RWPE2 (cell line): ENCODE measurements at regions not wholly inside any gene's neighbourhood (a gene's known extent, or its start where the extent isn't known, plus 50 kb on each side); places are given as distances from the start of the nearest gene placed in this dataset.

ENCODE experiments used
- ATAC-seq: fragments of 200-7000 bp; cut with Tn5 transposase; 3 replicates; pipeline ENCODE4 v1.9.1; 2021; ENCODE audit warnings: low read depth
- DNase-seq: peaks from one replicate; pipeline ENCODE4 v3.0.0-alpha.2; 2020; ENCODE audit warnings: low spot score
- H3K27ac ChIP-seq: fragments of 450-650 bp; 2 replicates; pipeline ENCODE4 v1.5.1; 2017; ENCODE audit warnings: mild to moderate bottlenecking; ENCODE audit not compliant: poor library complexity, severe bottlenecking
- H3K27me3 ChIP-seq: fragments of 250-450 bp; sonication (Bioruptor Pico); 2 replicates; pipeline ENCODE4 v1.5.1; 2021; ENCODE audit warnings: mild to moderate bottlenecking, moderate library complexity; ENCODE audit not compliant: insufficient read depth, poor library complexity, severe bottlenecking
- H3K36me3 ChIP-seq: fragments of 250-450 bp; sonication (Bioruptor Pico); 2 replicates; pipeline ENCODE4 v1.5.1; 2020; ENCODE audit warnings: low read depth, mild to moderate bottlenecking, moderate library complexity
- H3K4me1 ChIP-seq: fragments of 250-450 bp; sonication (Bioruptor Pico); 2 replicates; pipeline ENCODE4 v1.5.1; 2021; ENCODE audit warnings: mild to moderate bottlenecking, moderate library complexity; ENCODE audit not compliant: insufficient read depth, poor library complexity, severe bottlenecking
- H3K4me3 ChIP-seq: fragments of 250-450 bp; sonication (Bioruptor Pico); 2 replicates; pipeline ENCODE4 v1.5.1; 2021; ENCODE audit warnings: mild to moderate bottlenecking, moderate library complexity; ENCODE audit not compliant: severe bottlenecking
- H3K9me3 ChIP-seq: fragments of 250-450 bp; sonication (Bioruptor Pico); 2 replicates; pipeline ENCODE4 v1.5.1; 2021; ENCODE audit warnings: mild to moderate bottlenecking, moderate library complexity; ENCODE audit not compliant: severe bottlenecking
- TF ChIP-seq, protein P1 (sequence below): fragments of 450-650 bp; IDR thresholded peaks from one replicate; pipeline ENCODE4 v1.5.1; 2017; ENCODE audit warnings: mild to moderate bottlenecking, moderate library complexity; ENCODE audit not compliant: poor library complexity, severe bottlenecking

DNA sequence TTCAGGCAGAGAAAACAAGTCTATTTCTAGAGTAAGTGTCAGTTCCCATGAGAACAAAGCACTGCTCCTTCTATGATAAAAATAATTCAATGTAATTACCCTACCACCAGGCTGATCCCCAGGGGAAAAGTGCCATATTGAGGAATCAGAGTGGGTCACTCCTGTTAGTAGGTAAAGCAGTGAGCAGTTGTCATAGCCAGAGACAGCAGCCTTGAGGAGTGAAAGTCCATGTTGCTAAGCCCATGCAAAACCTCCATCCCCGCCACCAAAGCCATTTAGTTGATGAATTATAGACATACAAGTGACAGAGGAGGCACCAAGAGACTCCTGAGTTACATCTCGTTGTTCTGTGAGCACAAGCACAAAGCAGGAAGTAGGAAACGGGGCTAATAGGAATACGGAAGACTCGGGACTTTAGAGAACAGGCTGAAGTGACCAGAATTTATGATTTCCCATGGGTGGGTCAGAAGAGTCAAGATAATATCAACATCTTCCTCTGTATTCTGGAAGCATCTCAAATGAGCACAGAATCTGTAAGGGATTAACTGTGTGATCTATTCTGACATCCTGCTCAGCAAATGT is 197.9 kb downstream of the MAFB start:
- Histone ChIP-seq H3K4me3 (no peak overlapping the region), H3K36me3 (no peaks in the 10 kb centered on the region), H3K27me3 (no peaks in the 10 kb centered on the region), H3K27ac (no peak overlapping the region), H3K9me3 (no peaks in the 10 kb centered on the region), H3K4me1 (peaks cover 36% of the 10 kb centered on the region)
- TF ChIP-seq, protein P1, sequence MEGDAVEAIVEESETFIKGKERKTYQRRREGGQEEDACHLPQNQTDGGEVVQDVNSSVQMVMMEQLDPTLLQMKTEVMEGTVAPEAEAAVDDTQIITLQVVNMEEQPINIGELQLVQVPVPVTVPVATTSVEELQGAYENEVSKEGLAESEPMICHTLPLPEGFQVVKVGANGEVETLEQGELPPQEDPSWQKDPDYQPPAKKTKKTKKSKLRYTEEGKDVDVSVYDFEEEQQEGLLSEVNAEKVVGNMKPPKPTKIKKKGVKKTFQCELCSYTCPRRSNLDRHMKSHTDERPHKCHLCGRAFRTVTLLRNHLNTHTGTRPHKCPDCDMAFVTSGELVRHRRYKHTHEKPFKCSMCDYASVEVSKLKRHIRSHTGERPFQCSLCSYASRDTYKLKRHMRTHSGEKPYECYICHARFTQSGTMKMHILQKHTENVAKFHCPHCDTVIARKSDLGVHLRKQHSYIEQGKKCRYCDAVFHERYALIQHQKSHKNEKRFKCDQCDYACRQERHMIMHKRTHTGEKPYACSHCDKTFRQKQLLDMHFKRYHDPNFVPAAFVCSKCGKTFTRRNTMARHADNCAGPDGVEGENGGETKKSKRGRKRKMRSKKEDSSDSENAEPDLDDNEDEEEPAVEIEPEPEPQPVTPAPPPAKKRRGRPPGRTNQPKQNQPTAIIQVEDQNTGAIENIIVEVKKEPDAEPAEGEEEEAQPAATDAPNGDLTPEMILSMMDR = no peak
- DNase-seq (no peak), ATAC-seq (no peak)

DNA sequence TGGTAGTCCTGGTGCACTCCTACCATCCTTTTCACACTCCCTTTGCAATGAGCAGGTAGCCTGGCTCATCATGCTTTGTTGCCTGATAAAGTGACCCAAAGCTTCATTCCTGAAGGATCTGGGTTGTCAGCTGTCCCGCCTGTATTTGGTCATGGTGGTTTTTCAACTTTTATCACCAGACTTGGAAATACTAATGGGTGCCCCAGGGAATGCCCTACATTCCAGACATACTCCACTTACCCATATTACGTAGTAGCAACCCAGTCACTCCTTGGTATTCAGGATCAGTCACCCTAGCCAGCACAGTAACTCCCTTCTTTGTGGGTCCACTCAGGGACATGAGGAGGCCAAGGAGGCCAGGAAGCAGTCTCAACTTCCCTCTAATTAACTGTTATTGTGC is 199.2 kb downstream of the MAFB start:
- TF ChIP-seq, protein P1 = no peak
- DNase-seq (no peak), ATAC-seq (peak; percentile 75)
- peak overlapping the region; percentile 48 for H3K27ac ChIP-seq
- H3K36me3 ChIP-seq = no peaks in the 10 kb centered on the region
- H3K27me3 ChIP-seq = no peaks in the 10 kb centered on the region
- H3K9me3 ChIP-seq = no peaks in the 10 kb centered on the region
- no peak overlapping the region for H3K4me3 ChIP-seq
- H3K4me1 ChIP-seq = peaks cover 36% of the 10 kb centered on the region

DNA sequence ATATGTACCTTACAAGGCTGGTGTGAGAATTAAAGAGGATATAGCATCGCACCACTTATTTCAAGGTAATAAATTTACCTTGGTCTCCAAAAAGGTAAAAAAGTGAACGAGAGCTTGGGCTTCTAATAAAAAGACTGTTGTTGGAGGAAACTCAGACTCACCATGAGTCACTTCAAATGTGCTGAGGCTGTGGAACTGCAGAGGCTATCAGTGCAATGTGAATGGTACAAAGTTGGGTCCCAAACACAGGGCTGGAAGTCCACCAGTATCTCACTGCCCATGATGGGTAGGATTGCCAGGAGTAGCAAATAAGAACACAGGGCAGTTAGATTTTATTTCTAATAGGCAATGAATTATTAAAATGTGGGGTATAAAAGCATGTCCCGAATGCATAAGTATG is 200.6 kb downstream of the MAFB start:
- DNase-seq (no peak), ATAC-seq (0 out of 3 replicates have a peak, but pooled peaks have one; percentile 22)
- no peaks in the 10 kb centered on the region for H3K36me3 ChIP-seq
- H3K9me3 ChIP-seq = no peaks in the 10 kb centered on the region
- no peak overlapping the region for H3K4me3 ChIP-seq
- no peak overlapping the region for H3K27ac ChIP-seq
- no peaks in the 10 kb centered on the region for H3K27me3 ChIP-seq
- TF ChIP-seq, protein P1 = no peak
- peaks cover 25% of the 10 kb centered on the region for H3K4me1 ChIP-seq

DNA sequence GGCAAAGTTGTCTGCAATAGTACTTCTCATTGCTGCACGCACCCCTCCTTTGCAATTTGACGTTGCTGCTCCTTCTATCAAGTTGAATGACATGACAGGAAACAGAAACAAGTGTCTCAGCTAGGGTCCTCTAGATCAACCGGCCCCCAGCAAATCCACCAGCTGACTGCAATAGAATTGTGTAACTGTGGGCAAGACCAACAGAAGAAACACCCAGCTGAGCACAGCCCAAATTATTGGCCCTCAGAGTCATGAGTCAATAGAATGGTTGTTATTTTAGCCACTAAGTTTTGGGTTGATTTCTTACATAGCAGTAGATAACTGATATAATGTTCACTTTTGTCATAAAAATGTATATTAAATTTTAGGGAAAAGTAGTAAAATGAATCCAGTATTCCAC is 202.7 kb downstream of the MAFB start:
- Histone ChIP-seq H3K9me3 (no peaks in the 10 kb centered on the region), H3K36me3 (no peaks in the 10 kb centered on the region), H3K27me3 (no peaks in the 10 kb centered on the region), H3K27ac (no peak overlapping the region), H3K4me3 (no peak overlapping the region), H3K4me1 (peaks cover 14% of the 10 kb centered on the region)
- DNase-seq = no peak
- no peak for ATAC-seq
- TF ChIP-seq, protein P1 = no peak

DNA sequence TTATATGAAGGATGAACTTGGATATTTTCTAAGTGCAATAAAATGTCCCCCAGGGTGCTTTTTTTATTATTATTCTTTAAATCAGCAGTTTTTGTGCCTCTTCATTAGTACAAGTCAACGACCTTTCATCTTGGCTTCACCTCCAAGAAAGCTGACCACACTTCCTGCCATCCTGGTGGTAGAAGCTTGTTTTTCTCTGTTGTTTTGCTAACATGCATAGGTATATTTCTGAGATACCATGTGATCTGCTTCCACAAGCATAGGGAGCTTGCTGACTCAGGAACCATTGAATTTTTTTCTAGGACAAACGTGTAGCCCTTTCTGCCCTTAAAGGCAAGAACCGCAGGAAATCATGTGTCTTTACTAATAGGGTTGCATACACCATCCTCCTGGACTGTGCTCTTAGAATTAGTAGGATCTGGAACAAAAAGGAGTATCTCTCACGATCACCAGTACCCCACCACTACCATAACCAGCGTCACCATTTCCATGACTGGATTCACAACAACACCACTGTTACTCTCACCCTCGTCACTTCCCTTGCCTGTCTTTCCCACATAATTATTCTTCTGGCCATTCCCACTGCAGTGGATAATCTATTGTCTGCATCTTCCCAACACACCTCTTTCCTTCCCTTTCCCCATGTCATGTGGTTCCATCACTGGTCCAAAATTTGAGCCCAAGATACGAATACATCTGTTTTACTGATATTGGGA is 207.1 kb downstream of the MAFB start:
- H3K9me3 ChIP-seq = no peaks in the 10 kb centered on the region
- no peaks in the 10 kb centered on the region for H3K36me3 ChIP-seq
- no peak overlapping the region for H3K27ac ChIP-seq
- no peaks in the 10 kb centered on the region for H3K27me3 ChIP-seq
- H3K4me3 ChIP-seq = no peak overlapping the region
- DNase-seq (no peak), ATAC-seq (no peak)
- TF ChIP-seq, protein P1 = no peak
- H3K4me1 ChIP-seq = no peaks in the 10 kb centered on the region
